ENCODE measurements at regions not wholly inside any gene's neighbourhood (a gene's known extent, or its start where the extent isn't known, plus 50 kb on each side); places are given as distances from the start of the nearest gene placed in this dataset.
"Not testable (repeated sequence)": the region's sequence is repeated elsewhere in the genome, so short reads cannot be mapped to it uniquely, and the experiment has no call there.

DNA sequence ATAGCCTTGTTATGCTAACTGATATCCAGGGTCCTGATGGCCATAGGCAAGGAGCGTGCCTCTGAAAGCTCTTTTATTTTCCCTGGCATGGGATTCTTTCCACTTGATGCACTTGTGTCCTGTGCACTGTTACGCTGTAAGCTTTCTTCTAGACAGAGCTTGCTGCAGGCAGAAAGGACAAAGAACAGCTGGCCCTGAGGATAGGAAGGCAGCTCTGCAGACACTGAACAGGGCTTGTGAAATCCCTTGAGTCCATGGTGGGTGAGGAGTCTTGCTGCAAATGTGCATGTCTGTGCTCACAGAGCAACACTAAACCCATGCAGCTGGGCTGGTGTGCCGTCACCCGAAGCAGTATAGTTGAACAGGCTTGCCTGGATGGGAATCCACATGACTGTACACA lies 126.6 kb downstream of the AKAP11 start:
- no peak for DNase-seq (ENCODE audit: low read depth, low spot score)

DNA sequence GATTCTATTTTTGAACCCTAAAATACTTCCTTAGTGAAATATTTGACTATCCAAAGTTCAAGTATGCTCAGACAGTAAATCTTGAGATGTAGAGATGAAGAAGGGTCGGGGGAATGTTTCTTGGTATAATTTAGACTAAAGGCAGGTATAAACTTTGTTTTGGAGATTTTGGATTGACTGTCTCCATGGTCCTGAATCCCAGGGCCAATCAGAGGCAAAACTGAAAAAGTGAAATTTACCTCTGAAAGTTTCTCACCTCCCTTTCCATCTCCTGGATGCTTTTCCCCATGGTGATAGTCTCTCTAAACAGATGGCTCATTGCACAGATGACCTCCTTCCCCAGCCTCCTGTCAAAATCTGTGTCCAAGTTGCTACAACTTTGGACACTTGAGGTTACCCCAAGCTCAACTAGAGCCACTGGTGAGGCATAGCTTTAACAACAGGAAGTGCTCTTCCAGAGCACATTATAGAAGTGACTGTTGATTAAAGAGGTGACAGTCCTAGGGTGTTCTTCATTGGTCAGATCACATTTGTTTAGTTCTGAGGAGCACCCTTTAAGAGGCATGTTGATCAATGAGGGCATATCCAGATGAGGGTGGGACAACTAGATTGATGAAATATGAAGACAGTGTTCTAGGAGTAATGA lies 128.4 kb downstream of the AKAP11 start:
- DNase-seq (ENCODE audit: low read depth, low spot score): no peak

DNA sequence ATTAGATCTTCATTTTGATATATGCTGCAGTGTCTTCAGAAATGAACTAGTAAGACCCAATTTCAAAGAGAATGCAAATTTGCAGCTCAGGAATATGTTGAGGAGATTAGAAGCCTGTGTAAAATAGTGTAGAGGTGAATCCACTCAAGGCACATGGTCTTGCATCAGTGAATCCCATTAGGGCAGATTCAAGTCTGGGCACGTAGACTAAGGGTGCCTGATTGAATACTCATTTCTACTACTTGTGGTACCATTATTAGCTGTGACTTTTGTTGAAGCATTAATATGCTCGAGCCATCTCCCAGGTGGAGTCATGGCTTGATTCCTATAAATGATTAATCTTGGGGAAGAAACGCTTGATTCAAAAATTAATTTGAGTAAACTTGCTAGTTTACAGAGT lies 129.4 kb downstream of the AKAP11 start:
- no peak for DNase-seq (ENCODE audit: low read depth, low spot score)

DNA sequence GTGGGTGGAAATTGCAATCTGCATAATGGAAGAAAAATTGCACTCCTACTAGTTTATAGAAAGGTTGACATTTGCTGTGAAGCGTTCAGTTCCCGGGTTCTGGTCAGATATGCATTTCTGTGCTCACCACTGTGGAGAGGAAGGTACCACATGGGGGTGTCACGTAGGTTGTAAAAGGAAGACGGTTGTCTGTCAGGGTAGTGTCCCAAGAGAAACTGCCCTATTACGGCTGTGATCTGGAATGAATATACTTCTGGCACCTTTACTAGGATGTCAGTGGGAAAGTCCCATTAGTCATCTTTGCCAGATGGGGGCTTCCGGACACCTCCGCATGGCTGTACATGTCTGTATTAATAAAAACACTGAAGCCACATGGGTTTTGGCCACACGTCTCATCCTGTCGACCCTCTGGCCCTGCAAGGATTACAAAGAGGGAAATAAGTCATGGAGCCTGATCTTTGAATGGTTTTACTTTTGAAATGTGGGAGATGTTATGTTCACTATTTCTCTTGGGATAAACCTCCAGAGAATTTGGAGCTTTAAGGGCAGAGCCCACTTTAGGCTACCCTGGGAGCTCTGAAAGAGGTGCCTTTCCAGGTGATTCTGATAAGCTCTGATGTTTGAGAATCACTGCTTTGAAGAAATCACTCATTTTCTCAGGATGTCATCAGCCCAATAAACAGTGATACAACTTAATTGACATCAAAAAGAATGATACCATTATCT lies 133.9 kb downstream of the AKAP11 start:
- DNase-seq (ENCODE audit: low read depth, low spot score): peak; percentile 20

DNA sequence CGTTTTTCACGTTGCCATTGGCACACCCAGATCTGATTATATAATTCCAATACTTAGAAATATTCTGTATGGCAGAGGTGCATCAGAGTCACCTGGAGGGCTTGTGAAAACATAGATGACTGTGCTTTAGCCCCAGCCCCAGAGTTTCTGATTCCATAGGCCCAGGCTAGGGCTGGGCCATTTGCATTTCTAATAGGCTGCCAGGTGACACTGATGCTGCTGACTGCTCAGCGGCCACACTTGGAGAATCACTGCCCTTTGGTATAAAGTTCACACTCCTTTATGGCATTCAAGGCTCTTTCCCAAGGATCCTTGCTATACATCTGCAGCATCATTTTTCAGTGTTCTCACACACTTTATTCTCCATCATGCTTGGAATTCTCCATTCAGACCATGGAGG lies 137.1 kb downstream of the AKAP11 start:
- DNase-seq (ENCODE audit: low read depth, low spot score): no peak

DNA sequence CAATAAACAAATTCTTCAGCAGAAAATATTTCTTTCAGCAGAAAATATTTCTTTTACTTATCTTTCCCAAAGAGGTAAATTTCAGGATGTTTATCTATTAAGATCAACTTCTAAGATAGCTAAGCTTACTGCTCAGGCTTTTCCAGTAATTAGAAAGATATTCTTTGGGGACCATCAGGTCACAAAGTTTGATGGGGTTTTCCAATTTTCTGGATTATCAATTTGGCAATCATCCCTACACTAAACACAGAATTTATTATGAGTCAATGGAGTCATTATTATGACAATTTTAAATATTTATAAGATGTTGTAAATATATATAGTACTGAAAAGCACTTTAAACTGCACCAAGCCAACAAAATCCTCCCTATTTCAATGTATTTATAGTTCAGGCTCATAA lies 137.6 kb downstream of the AKAP11 start:
- no peak for DNase-seq (ENCODE audit: low read depth, low spot score)

DNA sequence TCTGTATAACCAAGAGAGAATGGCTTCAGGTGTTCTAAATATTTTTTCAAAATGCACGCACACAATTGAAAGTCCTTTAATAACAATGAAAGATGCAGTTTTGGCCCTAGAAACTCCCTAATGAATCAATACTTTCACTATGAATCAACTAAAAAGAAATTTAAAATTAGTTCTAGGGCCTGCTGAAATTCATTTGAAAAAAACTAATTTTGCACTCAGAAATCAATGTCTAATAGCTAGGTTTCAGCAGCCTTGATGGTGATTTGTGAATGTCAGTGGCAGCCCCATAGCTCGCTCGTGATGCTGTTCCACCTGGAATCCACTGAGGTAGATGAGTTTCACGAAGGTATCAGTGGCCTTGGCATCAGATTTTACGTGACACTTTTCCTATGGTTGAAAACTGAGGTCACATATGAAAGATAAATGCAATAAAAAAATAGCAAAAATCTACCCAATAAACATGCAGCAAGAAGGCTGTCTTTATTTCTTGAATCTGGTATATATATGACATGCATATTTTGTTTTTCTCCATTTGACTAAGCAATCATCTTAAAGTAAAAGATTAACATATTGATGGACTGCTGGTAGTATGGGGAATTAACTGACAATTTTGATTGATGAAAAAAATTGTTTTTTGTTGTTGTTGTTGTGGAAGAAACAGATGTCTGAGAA lies 141.0 kb downstream of the AKAP11 start:
- no peak for DNase-seq (ENCODE audit: low read depth, low spot score)

DNA sequence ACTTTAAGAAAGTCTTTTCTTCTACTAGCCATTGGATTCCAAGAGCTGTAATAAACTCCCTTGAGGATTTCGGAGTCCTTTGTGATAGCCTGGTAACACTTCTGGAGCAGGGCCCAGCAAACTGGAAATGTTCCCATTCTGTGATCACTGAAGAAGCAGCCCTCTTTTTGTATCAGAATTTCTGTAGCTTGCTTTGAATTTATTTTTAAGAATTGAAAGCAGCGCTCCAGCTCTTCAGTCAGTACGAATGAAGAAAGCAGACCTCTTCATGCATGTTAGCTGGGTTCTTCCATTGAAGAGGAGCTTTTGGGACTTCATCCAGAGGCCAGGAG lies 141.5 kb downstream of the AKAP11 start:
- no peak for DNase-seq (ENCODE audit: low read depth, low spot score)

DNA sequence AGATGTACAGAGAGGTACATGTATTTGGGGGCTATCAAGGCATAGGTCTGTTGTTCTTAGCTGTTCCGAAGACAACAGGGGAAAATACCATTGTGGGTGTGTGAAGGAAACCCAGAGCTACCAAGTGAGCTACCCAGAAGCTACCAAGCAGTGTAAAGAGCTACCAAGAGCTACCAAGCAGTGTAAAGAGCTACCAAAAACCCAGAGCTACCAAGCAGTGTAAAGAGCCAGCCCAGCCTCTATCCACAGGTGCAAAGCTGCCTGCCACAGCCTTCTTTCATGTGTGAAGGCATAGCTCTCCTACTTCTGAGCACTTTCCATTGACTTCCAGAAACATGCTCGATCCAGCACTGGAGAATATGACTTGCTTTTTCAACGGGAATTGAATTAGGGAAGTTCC lies 145.7 kb downstream of the AKAP11 start:
- DNase-seq (ENCODE audit: low read depth, low spot score): no peak

DNA sequence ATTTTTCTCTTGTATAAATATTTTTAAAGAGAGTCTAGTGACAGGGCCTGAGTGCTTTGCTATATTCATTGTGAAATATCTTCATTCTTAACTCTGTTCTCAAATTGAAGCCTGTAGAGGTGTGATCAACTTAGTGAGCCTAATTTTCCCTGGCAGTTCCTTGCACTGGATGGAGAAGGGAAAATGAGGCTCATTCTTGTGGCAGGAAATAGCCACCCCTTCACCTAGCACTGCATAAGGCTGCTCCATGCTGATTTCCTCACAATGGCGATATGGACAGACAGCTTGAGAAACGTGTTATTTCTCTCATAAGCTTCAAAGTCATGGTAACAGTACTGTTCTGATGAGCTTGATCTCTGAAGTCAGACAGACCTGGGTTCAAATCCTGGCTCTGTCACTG lies 146.2 kb downstream of the AKAP11 start:
- DNase-seq (ENCODE audit: low read depth, low spot score): no peak

DNA sequence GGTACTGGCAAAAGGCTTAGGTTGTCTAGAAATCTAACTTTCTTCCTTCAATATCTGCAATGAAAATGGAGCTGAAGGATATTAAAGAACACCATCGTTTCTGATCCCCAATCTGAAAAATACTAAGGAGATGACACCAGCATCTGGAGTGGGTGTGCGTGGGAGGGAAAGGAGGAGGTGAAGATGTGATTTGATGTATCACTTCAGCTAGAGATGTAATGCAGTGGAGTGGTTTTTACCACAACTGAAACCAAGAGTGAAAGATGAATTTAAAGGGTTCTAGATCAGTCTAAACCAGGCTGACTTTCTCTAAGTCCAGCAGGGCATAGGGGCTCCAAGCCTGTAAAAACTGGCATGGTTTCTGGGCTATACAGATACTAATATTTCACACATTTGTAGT lies 148.4 kb downstream of the AKAP11 start:
- no peak for DNase-seq (ENCODE audit: low read depth, low spot score)

DNA sequence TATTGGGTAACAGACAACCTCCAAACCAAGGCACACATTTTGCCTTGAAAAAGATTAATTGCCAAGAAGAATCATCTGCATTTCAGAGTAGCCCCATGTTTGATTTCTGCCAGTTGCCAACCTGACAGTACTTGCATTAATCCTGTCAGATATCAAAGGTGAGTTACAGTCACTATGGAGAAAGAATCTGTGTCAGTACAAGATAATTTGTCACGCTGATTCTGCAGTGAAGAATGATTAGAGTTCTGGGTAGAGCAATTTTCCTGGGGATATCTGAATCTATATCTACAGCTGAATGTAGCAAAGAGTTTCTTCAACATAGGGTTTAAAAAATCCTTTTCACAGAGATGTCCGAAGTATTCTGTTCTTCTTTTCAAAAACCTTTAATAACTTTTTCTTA lies 150.7 kb downstream of the AKAP11 start:
- DNase-seq (ENCODE audit: low read depth, low spot score): no peak

DNA sequence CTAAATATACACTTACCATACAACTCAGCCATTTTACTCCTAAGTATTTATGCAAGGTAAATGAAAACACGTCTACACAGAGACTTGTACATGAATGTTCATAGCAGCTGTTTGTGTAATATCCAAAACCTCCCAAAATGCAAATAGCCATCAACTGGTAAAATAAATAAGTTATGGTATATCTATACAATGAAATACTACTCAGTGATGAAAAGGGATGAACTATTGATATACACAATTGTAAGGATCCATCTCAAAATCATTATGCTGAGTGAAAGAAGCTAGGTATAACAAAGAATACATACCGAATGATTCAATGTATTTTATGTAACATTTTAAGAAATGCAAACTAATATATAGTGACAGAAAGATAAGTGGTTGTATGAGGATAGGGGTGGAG lies 149.8 kb upstream of the TNFSF11 start:
- no peak for DNase-seq (ENCODE audit: low read depth, low spot score)

DNA sequence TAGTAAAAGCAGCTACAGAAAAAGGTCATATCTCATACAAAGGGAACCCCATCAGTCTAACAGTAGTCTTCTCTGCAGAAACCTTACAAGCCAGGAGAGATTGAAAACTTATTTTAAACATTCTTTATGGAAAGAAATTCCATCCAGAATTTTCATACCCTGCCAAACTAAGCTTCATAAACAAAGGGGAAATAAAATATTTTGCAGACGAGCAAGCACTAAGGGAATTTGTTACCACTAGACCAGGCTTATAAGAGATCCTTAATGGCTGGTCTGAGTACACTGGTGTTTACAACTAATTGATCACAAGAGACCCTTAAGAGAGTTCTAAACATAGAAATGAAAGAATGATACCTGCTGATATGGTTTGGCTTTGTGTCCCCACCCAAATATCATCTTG lies 128.6 kb upstream of the TNFSF11 start:
- DNase-seq (ENCODE audit: low read depth, low spot score): no peak

DNA sequence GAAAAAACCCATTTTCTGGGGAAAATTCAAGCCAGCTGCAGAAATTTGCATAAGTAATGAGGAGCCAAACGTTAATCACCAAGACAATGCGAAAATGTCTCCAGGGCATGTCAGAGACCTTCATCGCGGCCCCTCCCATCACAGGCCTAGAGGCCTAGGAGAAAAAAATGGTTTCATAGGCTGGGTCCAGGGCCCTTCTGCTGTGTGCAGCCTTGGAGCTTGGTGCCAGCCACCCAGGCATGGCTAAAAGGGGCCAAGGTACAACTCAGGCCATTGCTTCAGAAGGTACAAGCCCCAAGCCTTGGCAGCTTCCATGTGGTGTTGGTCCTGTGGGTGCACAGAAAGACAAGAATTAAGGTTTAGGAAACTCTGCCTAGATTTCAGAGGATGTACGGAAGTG lies 127.4 kb upstream of the TNFSF11 start:
- DNase-seq (ENCODE audit: low read depth, low spot score): not testable (repeated sequence)

DNA sequence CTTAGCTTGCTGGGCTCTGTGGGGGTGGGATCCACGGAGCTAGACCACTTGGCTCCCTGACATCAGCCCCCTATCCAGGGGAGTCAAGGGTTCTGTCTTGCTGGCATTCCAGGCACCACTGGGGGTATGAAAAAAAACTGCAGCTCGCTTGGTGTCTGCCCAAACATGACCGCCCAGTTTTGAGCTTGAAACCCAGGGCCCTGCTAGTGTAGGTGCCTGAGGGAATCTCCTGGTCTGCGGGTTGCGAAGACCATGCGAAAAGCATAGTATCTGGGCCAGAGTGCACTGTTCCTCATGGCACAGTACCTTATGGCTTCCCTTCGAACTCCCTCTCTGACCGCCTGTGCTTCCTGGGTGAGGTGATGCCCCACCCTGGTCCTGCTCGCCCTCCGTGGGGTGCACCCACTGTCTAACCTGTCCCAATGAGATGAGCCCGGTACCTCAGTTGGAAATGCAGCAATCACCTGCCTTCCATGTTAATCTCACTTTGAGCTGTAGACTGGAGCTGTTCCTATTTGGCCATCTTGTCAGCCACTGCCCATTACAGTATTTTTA lies 120.8 kb upstream of the TNFSF11 start:
- DNase-seq (ENCODE audit: low read depth, low spot score): no peak

DNA sequence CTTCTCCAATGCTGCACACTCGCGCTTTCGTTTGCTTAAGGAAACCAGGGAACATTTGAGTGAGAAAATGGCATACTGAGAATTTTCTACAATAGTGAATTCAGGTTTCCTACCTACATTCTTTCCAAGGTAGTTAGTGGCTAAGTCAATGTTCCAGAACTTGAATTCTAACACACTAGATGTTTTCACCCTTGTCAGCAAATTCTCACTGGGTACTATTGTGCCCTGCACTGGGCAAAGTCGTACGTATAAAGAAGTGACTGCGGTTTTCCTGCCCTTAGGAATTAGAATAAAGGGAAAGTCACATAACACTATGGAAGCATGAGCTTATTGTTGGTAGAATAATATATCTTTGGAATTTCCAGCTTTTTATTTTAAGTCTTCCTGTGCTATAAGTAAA lies 119.2 kb upstream of the TNFSF11 start:
- no peak for DNase-seq (ENCODE audit: low read depth, low spot score)

DNA sequence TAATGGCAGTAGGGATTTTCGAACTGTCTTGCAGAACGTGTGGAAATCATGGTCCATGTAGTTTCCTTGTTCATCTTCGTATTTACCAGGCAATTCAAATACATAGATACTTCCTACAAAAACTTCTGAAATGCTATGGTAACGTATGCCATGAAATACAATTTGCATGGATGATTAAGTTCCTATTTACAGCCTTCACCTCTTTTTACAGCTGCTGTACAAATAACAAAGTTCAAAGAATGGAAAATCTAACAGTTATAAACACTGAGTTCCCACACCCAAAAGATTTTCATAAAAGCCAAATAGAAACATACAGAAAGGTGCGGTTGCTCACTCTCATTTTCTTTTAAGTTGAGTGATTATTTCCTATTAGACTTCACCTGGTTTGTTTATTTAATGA lies 115.8 kb upstream of the TNFSF11 start:
- DNase-seq (ENCODE audit: low read depth, low spot score): no peak

DNA sequence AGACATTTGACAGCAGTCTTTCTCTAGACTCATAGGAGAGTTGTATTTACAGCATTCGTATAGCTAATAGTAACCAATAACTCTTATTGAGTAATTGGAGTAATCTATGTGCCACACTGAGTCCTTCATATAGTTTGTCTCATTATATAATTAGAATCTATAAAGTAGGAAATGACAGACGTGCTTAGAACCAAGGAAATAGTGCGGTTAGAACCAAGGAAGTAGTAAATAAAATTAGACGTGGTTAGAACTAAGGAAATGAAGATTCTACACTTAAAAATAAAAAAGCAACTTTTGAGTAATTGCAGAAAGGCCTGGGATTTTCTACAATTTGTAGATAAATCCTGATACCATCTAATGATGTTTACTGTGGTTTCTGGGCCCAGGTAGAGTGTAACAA lies 107.8 kb upstream of the TNFSF11 start:
- no peak for DNase-seq (ENCODE audit: low read depth, low spot score)

DNA sequence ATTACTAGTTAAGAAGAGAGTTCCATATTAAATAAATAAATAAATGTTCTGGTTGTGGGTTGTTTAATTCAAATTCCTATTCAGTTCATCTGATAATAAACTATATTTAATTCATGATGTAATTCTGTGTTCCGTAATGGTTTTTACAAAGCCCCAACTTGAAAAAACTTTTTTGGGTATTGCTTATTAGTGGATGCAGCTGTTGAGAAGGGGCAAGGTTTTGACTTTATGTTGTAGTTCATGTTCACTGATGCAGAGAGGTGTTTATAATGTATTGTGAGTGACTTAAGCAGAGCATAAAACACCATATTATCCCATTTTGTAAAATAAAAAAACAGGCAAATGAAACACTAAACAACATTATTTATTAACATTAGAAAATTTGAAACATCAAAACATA lies 107.3 kb upstream of the TNFSF11 start:
- no peak for DNase-seq (ENCODE audit: low read depth, low spot score)

DNA sequence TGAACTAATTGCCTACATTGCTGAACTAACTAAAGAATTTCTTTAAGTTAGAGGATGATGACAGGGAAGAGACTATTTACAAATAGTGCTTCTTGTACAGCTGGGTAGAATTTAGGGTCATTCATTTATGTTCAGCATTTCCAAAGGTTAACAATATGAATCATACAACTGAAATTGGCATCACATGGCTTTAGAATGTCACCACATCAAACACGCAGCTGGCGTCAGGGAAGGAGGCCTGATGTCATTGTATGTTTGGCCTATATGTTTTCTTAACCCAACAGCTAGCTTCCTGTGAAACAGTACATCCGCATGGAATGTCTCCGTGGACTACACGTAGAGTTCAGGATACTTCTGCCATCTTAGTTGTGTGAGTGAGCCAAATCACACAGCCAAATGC lies 99.0 kb upstream of the TNFSF11 start:
- DNase-seq (ENCODE audit: low read depth, low spot score): peak; percentile 91

DNA sequence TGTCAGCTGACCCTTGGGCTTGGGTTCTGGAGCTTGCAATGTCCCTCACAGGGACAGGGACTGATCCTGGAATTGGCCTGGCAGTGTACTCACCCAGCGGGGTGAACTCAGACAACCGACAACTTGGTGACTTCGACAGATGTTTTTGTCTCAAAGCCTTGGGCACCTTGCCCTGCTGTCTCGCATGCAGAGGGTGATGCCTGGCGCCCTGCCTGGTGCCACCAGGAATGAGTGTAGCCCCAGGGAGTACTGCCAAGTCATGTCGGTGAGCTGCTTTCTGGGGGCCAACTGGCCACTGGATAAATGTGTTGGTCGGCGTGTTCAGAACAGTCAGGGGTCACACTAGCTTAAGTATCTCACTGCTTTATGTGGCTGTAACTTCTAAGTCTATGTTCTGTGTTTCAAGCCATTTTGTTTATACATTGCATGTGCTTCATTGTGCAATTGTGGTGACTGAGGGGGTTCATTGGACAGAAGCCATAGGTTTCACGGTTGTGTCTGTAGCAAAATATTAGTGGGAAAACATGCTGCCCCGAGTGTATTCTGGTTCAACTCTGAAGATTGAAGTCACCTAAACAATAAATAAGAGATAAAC lies 96.3 kb upstream of the TNFSF11 start:
- no peak for DNase-seq (ENCODE audit: low read depth, low spot score)

All from smooth muscle cell of the brain vasculature (primary cell).